ENCODE measurements at regions not wholly inside any gene's neighbourhood (a gene's known extent, or its start where the extent isn't known, plus 50 kb on each side); places are given as distances from the start of the nearest gene placed in this dataset.

- intact Hi-C loops (cut with micrococcal nuclease), result no loop called here
- Histone ChIP-seq H3K36me3 (replicated peaks in 1 of 2; ENCODE audit: control insufficient read depth in 1 of 2, insufficient read depth in 2 of 2, low read length in 2 of 2) (no peaks in the 10 kb centered on the region), H4K20me1 (ENCODE audit: insufficient read depth, low read length) (no peaks in the 10 kb centered on the region), H3K27ac (ENCODE audit: low read depth in 1 of 2, low read length in 2 of 2) (no peak overlapping the region), H3K9me3 (replicated peaks in 1 of 2; ENCODE audit: control insufficient read depth in 1 of 2, insufficient read depth in 1 of 2, low read length in 2 of 2) (no peaks in the 10 kb centered on the region), H3K79me2 (ENCODE audit: insufficient read depth, low read length) (no peaks in the 10 kb centered on the region), H3K4me2 (replicated peaks; ENCODE audit: extremely low read depth, low read length, poor library complexity, severe bottlenecking) (no peak overlapping the region), H2AFZ (ENCODE audit: insufficient read depth, low read depth, low read length, poor library complexity, severe bottlenecking) (no peak overlapping the region), H3K9ac (ENCODE audit: insufficient read depth, low read length, poor library complexity, severe bottlenecking) (no peak overlapping the region), H3K4me3 (replicated peaks in 1 of 3; ENCODE audit: low read depth in 2 of 3, low read length in 3 of 3) (no peak overlapping the region), H3K4me1 (ENCODE audit: control insufficient read depth in 1 of 2, insufficient read depth in 2 of 2, low read length in 2 of 2) (no peaks in the 10 kb centered on the region), H3K27me3 (ENCODE audit: control insufficient read depth in 2 of 2, insufficient read depth in 2 of 2, low read length in 2 of 2) (no peaks in the 10 kb centered on the region)
- H3K4me1 Mint-ChIP-seq, result no peaks in the 10 kb centered on the region
- H3K27me3 Mint-ChIP-seq (ENCODE audit: low read depth in 3 of 3), result no peaks in the 10 kb centered on the region
- H3K36me3 Mint-ChIP-seq, result no peaks in the 10 kb centered on the region
- DNase-seq, result no peak
- TF ChIP-seq, protein P1, sequence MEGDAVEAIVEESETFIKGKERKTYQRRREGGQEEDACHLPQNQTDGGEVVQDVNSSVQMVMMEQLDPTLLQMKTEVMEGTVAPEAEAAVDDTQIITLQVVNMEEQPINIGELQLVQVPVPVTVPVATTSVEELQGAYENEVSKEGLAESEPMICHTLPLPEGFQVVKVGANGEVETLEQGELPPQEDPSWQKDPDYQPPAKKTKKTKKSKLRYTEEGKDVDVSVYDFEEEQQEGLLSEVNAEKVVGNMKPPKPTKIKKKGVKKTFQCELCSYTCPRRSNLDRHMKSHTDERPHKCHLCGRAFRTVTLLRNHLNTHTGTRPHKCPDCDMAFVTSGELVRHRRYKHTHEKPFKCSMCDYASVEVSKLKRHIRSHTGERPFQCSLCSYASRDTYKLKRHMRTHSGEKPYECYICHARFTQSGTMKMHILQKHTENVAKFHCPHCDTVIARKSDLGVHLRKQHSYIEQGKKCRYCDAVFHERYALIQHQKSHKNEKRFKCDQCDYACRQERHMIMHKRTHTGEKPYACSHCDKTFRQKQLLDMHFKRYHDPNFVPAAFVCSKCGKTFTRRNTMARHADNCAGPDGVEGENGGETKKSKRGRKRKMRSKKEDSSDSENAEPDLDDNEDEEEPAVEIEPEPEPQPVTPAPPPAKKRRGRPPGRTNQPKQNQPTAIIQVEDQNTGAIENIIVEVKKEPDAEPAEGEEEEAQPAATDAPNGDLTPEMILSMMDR (IDR thresholded peaks at IDR 0.05), result no peak
- H3K9me3 Mint-ChIP-seq, result peaks cover 0 to 4% (median 0%) of the 10 kb centered on the region in 7 donors
- no CpG with 5 or more reads among the region's 3 CpGs for WGBS (ENCODE audit: insufficient coverage)
- no peak overlapping the region for H3K27ac Mint-ChIP-seq
- no peak overlapping the region for H3K4me3 Mint-ChIP-seq
Measured at GRCh38 chr4:35884714-35885480, 359.4 kb downstream of the ARAP2 start.

- Histone ChIP-seq H3K4me1 (ENCODE audit: control insufficient read depth in 1 of 2, insufficient read depth in 2 of 2, low read length in 2 of 2) (no peaks in the 10 kb centered on the region), H4K20me1 (ENCODE audit: insufficient read depth, low read length) (no peaks in the 10 kb centered on the region), H3K4me3 (replicated peaks in 1 of 3; ENCODE audit: low read depth in 2 of 3, low read length in 3 of 3) (no peak overlapping the region), H2AFZ (ENCODE audit: insufficient read depth, low read depth, low read length, poor library complexity, severe bottlenecking) (no peak overlapping the region), H3K27me3 (ENCODE audit: control insufficient read depth in 2 of 2, insufficient read depth in 2 of 2, low read length in 2 of 2) (no peaks in the 10 kb centered on the region), H3K9me3 (replicated peaks in 1 of 2; ENCODE audit: control insufficient read depth in 1 of 2, insufficient read depth in 1 of 2, low read length in 2 of 2) (no peaks in the 10 kb centered on the region), H3K9ac (ENCODE audit: insufficient read depth, low read length, poor library complexity, severe bottlenecking) (no peak overlapping the region), H3K36me3 (replicated peaks in 1 of 2; ENCODE audit: control insufficient read depth in 1 of 2, insufficient read depth in 2 of 2, low read length in 2 of 2) (no peaks in the 10 kb centered on the region), H3K4me2 (replicated peaks; ENCODE audit: extremely low read depth, low read length, poor library complexity, severe bottlenecking) (no peak overlapping the region), H3K79me2 (ENCODE audit: insufficient read depth, low read length) (no peaks in the 10 kb centered on the region), H3K27ac (ENCODE audit: low read depth in 1 of 2, low read length in 2 of 2) (no peak overlapping the region)
- Mint-ChIP-seq H3K27me3 (ENCODE audit: low read depth in 3 of 3) (peaks cover 0 to 2% (median 0%) of the 10 kb centered on the region in 3 donors), H3K4me3 (no peak overlapping the region), H3K4me1 (peaks cover 14% of the 10 kb centered on the region), H3K36me3 (no peaks in the 10 kb centered on the region), H3K27ac (no peak overlapping the region), H3K9me3 (peaks cover 0 to 2% (median 0%) of the 10 kb centered on the region in 7 donors)
- intact Hi-C loops (cut with micrococcal nuclease), result no loop called here
- TF ChIP-seq, protein P1 (IDR thresholded peaks at IDR 0.05), result no peak
- no peak for DNase-seq
Measured at GRCh38 chr4:35897808-35898207, 346.5 kb downstream of the ARAP2 start.
